GM19395 (cell line): ENCODE measurements at regions not wholly inside any gene's neighbourhood (a gene's known extent, or its start where the extent isn't known, plus 50 kb on each side); places are given as distances from the start of the nearest gene placed in this dataset.

Experiments used
- ATAC-seq: cut with Tn5 transposase; IDR thresholded peaks from one replicate; pipeline ENCODE4 v1.9.1; 2021; ENCODE audit warnings: mild to moderate bottlenecking, moderate library complexity; ENCODE audit not compliant: unreplicated experiment

GRCh38 chr1:29753244-29753643 lies 516.9 kb downstream of the PTPRU start:
- ATAC-seq = no peak

- ATAC-seq = no peak
These were observed 515.8 kb downstream of the PTPRU start for GRCh38 chr1:29752141-29752540.

GRCh38 chr1:29749024-29749945 lies 513.0 kb downstream of the PTPRU start:
- no peak for ATAC-seq

DNA sequence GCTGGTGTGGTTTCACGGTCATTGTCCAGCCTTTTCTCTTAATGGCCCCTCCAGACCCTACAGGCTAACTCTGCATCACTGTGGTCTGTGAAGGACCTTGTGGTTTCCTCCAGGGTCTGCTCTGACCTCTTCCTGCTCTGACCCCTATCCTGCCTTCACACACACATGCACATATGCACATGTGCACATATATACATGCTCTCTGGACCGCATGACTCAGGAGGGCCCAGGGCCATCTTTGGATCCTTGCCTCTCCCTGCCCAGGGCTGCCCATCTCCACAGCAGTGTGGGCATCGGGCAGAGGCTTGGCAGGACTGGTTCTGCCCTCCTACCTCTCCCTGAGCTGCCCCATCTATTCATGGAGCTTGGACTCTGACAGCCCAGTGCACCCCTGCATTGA lies 510.9 kb downstream of the PTPRU start:
- ATAC-seq = no peak

- no peak for ATAC-seq
These were observed 509.8 kb downstream of the PTPRU start for GRCh38 chr1:29746076-29746665.

DNA sequence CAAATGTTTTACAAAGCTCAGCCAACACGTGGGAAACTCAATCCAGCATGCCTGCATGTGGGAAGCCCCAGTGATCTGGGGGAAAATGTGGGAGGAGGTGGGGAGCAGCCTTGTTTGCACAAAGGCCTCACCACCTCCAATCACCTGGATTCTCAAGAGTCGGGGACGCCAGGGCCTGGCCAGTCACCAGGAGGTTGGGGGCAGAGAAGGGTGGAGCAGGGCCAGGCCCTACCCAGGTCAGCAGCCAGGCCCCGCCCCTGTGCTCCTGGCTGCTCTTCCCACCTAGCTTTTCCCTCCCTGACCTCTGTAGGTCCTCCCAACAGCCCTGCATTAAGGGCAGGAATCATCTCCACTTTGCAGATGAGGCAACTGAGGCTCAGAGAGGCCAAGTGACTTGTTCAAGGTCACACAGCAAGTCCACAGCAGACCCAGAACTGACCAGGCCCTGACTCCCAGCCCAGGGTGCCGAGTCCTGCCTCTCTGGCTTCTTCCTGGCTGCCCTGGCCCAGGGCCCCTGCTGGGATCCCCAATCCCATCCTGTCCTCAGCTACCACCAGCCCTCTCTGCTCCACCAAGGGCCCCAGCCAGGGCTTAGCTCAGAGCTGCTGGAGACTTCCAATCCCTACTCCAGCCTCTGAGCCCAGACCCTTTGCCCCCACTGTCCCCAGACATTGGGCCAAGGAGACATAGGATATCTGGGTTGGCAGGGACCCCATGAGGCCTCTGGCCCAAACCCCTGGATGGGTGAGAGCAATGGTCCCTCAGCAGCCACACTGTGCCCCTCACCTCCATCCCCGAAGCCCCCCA lies 508.6 kb downstream of the PTPRU start:
- ATAC-seq = no peak

DNA sequence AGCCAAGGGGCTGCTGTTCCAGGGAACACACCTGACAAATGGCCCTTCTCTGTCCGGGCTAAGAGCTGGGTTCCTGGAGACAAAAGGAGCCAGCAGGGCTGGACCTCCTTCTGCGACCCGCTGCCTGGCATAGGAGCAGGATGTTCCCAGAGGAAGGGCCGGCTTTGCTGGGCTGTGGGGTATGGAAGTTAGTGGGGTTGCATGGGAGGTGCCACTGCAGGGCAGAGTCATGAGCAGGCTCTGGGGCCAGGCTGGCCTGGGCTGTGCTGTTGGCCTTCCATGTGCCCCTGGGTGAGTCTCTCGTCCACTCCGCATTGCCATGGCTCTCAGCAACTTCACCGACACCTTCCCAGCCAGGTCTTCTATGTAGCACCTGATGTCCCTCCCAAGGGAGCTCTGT lies 507.6 kb downstream of the PTPRU start:
- no peak for ATAC-seq

GRCh38 chr1:29743264-29743663 lies 506.9 kb downstream of the PTPRU start:
- no peak for ATAC-seq

- ATAC-seq = no peak
These were observed 502.9 kb downstream of the PTPRU start for GRCh38 chr1:29739176-29739575.

DNA sequence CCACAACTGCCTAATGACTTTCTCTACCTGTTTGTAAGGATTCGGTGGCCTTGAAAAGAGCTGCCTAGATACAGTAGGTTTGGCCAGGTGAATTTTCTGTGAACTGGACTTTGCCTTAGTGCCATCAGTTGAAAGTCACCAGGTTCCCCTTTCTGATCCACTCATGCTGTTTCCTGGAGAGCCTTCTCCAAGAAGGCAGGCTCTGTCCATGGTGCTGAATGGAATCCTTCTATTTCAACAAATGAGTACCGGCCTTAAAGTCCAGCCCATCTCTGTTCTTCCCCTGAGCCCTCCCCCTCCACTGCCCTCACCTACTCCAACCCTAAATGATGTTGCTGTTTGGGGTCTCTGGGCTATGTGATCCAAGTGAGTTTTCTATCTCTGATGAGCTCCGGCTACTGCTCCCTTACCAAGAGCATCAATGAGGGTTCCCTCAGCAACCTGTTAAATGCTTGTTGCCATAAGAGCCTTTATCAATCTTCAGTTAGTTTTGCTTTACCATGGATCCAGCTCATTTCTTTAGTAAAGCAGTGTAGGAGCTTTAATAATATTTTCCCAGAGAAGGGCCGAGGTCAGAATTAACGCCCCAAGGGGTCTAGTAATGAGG lies 500.4 kb downstream of the PTPRU start:
- ATAC-seq = no peak

DNA sequence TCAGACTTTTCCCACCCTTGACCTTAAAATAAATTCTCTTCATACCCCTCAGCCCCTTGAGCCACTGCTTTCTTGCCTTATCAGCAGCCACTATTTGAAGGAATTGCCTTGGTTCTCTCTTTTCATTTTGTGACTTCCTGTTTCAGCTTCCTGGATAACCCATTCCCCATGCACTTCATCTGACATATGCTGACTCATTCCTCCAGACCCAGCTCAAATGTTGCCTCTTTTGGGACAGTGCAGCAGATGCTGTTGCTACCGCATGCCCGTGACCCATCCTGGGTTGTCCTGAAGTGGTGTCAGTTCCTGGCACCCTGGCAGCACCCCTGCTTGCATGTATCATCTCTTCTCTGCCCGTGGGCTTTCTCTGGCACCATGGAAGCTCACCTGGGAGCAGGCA lies 496.1 kb downstream of the PTPRU start:
- no peak for ATAC-seq

GRCh38 chr1:29730623-29731022 lies 494.3 kb downstream of the PTPRU start:
- no peak for ATAC-seq

GRCh38 chr1:29729281-29729680 lies 493.0 kb downstream of the PTPRU start:
- ATAC-seq = no peak

GRCh38 chr1:29728703-29729102 lies 492.4 kb downstream of the PTPRU start:
- ATAC-seq = no peak

- ATAC-seq = no peak
These were observed 488.9 kb downstream of the PTPRU start for GRCh38 chr1:29725262-29725661.

DNA sequence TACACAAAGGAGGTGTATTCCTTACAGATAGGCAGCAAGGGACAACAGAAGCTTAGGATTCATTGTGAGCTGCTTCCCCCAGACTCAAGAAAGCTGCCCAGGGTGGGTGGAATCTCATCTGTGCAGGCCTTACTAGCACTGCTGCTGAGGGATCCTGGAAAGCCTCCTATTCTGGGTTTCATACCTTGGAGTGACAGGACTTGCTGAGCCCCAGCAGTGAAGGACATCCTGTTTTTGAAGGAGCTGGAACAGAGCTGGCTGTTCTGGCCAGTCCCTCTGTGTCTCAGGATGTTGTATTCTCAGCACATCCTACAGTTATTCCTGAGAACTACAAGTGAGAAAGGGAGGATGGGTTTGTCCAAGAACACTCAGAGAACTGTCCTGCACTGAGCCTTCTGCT lies 486.3 kb downstream of the PTPRU start:
- ATAC-seq = no peak

- ATAC-seq = no peak
These were observed 482.9 kb downstream of the PTPRU start for GRCh38 chr1:29719253-29719652.

- no peak for ATAC-seq
These were observed 482.5 kb downstream of the PTPRU start for GRCh38 chr1:29718791-29719190.

DNA sequence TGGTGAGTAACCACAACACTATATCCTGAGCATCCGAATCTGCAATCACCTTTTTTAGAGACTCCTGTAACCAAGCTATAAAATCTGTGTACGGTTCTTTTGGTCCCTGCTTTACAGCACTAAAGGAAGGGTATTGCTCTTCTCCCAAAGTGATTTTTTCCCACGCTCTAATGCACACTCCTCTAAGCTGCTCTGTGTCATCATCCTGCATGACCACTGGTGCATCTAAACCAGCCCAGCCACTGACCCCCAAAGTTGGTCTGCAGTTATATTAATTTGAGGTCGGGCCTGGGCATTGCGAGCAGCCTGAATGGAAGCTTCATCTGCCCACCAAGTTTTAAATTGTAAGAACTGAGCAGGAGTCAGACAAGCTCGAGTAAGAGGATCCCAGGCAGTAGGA lies 480.0 kb downstream of the PTPRU start:
- ATAC-seq = no peak

- ATAC-seq = no peak
These were observed 477.5 kb downstream of the PTPRU start for GRCh38 chr1:29713857-29714256.

DNA sequence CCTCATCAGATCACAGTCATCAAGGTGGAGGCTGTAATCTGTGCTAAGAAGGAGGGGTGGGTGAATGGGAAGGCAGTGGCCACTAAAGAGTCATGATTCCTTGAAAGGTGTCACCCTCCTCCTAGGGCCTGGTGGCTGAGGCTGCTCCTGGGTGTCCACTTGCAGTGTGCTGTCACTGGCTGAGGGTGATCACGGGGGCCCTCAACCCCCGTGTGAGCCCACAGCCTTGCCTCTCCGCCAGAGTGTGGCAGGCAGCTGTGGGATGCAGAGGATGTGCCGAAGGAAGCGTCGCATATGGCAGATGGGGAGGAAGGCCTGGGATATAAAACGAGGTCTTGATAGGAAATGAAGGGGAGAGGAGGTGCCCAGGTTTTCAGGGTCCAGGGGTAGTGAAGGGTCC lies 476.5 kb downstream of the PTPRU start:
- ATAC-seq = no peak
